RCC 7860 (cell line): ENCODE measurements at regions not wholly inside any gene's neighbourhood (a gene's known extent, or its start where the extent isn't known, plus 50 kb on each side); places are given as distances from the start of the nearest gene placed in this dataset.

Source experiments
- DNase-seq: peaks from one replicate; pipeline ENCODE4 v3.0.0-alpha.2; 2015; ENCODE audit warnings: low spot score
- FAIRE-seq: peaks from 2 replicates; lab custom pipeline; 2012; peaks lifted over from hg19 to GRCh38; lab: Jason Lieb, UNC

GRCh38 chr16:85971902-85972638, 73.1 kb downstream of the IRF8 start:
- no peak for DNase-seq
- FAIRE-seq, result no peak

GRCh38 chr16:85974428-85975375, 75.7 kb downstream of the IRF8 start:
- FAIRE-seq (no peak), DNase-seq (no peak)

DNA sequence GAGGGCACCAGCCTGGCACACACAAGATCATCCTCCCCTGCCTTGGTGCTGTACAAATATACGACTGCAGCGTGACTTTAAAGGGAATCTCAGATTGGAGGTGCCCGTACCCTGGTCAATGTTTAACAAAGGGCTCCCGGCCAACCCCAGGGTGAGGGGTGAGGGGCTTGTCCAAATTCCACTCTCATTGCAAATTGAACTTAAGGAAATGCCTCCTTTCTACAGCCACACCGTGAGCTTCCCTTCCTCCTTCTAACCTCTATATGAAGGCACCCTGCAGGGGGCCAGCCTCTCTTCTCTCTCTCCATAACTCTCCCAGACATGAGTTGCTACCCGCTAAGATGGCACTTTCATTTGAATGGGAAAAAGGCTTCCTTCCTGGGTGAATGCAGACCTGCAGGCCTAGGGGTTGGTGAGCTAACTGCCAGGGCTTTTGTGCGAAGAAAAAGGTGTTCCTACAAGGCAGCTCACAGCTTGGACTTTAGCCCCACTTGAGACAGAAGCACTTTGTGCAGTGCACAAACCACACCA, 76.6 kb downstream of the IRF8 start:
- FAIRE-seq, result no peak
- DNase-seq, result no peak

- DNase-seq (no peak), FAIRE-seq (no peak)
Observed at GRCh38 chr16:85978291-85978775, 79.4 kb downstream of the IRF8 start.

GRCh38 chr16:85978976-85979375, 80.0 kb downstream of the IRF8 start:
- DNase-seq (no peak), FAIRE-seq (no peak)

GRCh38 chr16:85979605-85980004, 80.6 kb downstream of the IRF8 start:
- FAIRE-seq (no peak), DNase-seq (no peak)

DNA sequence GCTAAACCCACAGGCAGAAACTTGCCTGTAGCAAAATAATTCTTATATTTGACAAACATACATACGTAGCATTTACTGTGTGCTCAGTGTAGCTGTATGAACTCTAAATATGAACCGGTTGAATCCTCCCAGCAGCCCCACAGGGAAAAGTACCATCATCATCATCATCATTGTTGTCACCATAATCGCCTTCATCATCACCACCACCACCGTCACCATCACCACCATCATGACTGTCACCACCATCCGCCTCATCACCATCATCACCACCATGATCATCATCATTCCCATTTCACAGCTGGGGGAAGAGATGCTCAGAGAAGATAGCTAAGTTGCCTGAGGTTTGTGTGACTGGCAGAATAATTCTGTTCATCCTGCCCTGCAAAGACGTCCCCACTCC, 81.7 kb downstream of the IRF8 start:
- FAIRE-seq (no peak), DNase-seq (no peak)

DNA sequence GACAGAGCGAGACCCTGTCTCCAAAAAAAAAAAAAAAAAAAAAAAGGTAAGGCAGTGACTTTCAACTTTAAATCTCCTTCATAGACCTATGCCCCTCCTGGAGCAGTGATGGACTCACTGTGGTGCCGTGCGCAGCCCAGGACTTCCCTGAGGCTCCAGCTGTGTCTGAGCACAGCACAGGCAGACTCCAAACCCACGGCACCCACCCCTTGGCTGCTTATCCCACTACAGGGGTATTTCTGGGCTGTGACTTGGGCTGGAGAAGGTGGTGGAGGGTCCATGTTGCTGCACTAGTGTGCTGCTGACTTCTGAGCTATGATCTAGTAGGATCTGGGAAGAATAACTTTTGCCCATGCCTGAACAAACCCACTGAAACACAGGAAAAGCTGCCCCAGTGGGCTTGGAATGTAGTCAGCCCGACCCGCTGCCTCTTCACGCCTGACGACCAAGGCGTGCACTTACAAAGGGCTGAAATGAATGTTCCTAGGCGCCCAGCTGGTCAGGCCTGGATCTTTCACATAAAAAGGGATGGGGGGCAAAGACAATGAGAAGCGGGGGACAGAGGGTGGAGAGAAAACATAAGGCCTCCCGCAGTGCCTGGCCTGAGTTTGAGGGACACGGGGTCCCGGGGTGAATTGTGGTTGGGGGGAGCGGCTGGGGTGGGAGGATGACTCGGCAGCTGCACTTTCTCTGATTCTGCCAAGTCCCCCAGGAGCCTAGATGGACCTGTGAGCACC, 83.0 kb downstream of the IRF8 start:
- no peak for FAIRE-seq
- DNase-seq, result no peak

GRCh38 chr16:85982563-85982939, 83.6 kb downstream of the IRF8 start:
- no peak for DNase-seq
- no peak for FAIRE-seq

DNA sequence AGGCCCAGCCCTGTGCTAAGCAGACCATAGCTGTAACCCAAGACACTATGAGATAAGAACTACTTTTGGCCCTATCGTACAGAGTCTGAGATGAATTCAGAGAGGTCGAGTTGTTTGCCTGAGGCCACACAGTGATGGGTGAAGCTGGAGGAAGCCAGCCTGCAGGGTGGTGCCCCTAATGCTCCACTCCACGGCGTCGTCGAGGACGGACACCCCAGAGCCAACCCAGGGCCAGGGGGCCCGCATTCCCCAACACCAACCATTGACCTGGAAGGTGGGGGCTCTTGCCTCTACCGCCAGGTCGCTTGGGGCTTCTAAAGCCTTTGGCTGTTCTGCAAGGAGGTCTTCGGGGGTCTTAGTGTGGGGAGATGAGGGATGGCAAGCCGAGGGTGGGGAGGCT, 84.1 kb downstream of the IRF8 start:
- no peak for FAIRE-seq

GRCh38 chr16:85983606-85984230, 84.8 kb downstream of the IRF8 start:
- FAIRE-seq (no peak), DNase-seq (no peak)

More for the DNA sequence above, 84.1 kb downstream of the IRF8 start:
- no peak for DNase-seq

DNA sequence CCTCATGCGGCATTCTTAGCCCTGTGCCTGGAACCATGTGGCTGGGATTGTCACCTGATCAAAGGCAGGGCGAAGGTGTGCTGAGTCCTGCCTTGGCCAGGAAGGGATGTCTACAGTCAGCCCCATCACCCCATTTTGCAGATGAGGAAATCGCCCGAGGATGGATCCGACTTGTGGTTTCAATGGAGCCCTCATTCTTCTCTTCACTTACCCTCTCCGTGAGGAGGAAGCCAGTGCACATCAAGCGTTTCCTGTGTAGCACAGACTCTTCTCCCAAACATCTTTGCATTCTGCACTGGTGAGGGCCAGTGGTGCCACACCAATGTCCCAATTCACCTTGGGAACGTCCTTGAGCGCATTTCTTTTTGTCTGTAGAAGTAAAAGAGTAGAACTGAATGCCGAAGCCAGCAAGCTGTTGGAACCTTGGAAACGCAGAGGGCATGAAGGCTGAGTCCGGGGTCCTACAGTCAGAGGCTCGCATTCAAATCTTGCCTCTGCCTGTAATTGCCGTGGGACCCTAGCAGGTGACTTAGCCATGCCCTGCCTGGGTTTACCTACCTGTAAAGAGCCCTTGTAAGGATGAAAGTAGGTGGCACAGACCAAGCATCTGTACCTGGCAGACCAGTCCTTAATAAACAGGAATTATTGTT, 85.4 kb downstream of the IRF8 start:
- FAIRE-seq (no peak), DNase-seq (no peak)

DNA sequence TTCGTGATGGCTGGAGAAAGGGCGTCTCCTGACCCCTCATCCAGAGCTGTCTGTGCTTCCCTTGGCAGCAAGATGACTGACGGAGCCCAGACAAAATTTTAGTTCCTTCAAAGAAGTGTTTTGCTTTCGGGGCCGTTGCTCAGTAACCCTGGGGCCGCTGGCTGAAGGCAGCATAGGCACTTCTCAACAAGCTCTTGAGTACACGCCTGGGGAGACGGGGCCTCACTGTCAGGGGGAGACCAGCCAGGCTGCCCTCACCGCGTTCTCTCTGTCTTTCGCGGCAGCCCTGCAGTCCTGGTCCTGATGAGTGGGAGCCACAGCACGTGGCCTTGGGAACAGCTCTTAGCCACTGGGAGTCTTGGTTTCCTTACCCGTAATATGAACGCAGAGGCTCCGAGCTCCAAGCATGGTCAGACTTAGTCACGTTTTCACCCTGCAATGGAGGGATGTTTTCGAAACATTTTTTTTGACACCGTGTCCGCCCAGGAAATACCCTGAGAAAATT, 86.0 kb downstream of the IRF8 start:
- DNase-seq (no peak), FAIRE-seq (no peak)

- no peak for DNase-seq
Observed at GRCh38 chr16:85986931-85987749, 88.2 kb downstream of the IRF8 start.

DNA sequence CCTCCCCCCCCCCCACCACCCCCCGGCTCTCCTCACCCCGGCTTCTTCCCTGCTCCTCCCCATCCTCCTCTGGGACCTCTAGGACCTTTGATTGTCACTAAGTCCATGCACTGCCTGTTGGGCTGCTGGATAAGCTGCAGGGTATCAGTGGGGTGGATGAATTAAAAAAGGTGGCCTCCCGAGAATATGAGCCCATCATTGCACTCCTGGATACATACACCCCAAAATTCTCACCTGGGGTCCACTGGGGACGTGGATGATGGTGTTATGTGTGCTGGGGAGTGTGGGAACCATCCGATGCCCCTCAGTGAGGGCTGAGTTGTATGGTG, 88.8 kb downstream of the IRF8 start:
- DNase-seq (no peak), FAIRE-seq (no peak)

More at GRCh38 chr16:85986931-85987749, 88.2 kb downstream of the IRF8 start:
- FAIRE-seq, result no peak

DNA sequence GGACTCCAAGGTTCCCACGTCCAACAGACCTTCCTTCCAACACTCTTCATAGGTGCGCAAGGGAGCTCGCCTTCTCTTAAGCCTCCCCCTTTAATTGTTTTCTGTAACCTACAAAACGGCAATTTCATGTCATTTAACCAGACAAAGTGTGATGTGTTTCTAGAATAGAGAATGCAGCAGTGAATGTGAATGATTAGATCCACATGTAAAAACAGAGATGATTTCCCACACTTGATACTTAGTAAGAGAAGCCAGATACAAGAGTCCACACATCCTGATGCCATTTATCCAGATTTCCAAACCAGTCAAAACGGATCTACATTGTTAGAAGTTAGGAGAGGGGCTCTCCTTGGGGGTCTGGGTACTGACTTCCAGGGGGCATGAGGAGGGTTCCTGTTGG, 89.3 kb downstream of the IRF8 start:
- no peak for DNase-seq
- FAIRE-seq, result no peak

GRCh38 chr16:85988723-85989313, 89.9 kb downstream of the IRF8 start:
- FAIRE-seq (no peak), DNase-seq (no peak)

DNA sequence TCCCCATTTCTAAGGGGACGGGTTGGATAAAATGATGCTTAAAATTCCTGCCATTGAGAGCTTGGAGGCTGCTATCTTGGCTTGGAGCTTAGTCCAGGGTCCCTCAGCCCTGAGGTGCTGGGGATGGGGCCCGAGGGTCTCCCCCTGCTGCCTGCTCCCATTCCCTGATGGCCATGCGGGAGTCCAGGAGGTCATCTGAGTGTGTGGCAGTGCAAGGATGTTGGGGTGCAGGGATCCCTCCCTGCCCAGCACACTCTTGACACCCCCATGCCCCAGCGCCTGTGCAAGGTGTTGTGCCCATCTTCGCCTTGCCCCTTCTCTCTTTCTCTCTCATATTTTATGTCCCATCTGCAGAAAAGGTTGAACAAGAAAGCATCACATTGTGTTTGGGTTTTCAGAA, 90.4 kb downstream of the IRF8 start:
- no peak for FAIRE-seq
- DNase-seq, result no peak
